ENCODE measurements at regions not wholly inside any gene's neighbourhood (a gene's known extent, or its start where the extent isn't known, plus 50 kb on each side); places are given as distances from the start of the nearest gene placed in this dataset.

DNA sequence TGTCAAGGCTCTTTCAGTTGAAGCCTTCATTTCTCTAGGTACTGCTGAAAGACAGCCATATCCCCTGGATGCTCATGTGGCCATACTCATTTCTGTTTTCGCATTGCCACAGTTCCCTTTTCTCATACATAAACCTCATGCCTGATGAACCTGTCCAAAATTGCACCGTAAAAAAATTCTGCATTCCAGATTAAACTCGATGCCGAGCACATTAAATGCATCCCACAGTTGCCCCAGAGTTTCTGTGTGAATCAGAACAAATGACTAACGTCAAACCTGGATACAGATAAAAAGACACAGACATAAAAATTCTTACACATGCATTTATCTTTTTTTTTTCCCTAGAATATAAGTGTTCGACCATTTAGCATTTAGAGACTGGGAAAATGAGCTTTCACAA lies 288.2 kb downstream of the COG6 start:
- no peak for TF ChIP-seq TCF7 (CRISPR knock-in tag; IDR thresholded peaks at IDR 0.05; ENCODE audit: low read depth)
- no peak for TF ChIP-seq GRHL2 (CRISPR knock-in tag; IDR thresholded peaks at IDR 0.05; ENCODE audit: insufficient replicate concordance, severe bottlenecking)
- TF ChIP-seq, protein P1, sequence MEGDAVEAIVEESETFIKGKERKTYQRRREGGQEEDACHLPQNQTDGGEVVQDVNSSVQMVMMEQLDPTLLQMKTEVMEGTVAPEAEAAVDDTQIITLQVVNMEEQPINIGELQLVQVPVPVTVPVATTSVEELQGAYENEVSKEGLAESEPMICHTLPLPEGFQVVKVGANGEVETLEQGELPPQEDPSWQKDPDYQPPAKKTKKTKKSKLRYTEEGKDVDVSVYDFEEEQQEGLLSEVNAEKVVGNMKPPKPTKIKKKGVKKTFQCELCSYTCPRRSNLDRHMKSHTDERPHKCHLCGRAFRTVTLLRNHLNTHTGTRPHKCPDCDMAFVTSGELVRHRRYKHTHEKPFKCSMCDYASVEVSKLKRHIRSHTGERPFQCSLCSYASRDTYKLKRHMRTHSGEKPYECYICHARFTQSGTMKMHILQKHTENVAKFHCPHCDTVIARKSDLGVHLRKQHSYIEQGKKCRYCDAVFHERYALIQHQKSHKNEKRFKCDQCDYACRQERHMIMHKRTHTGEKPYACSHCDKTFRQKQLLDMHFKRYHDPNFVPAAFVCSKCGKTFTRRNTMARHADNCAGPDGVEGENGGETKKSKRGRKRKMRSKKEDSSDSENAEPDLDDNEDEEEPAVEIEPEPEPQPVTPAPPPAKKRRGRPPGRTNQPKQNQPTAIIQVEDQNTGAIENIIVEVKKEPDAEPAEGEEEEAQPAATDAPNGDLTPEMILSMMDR (IDR thresholded peaks at IDR 0.05): no peak
- TF ChIP-seq, protein P2, sequence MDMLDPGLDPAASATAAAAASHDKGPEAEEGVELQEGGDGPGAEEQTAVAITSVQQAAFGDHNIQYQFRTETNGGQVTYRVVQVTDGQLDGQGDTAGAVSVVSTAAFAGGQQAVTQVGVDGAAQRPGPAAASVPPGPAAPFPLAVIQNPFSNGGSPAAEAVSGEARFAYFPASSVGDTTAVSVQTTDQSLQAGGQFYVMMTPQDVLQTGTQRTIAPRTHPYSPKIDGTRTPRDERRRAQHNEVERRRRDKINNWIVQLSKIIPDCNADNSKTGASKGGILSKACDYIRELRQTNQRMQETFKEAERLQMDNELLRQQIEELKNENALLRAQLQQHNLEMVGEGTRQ (CRISPR knock-in tag; IDR thresholded peaks at IDR 0.05): no peak
- TF ChIP-seq ZBTB21 (CRISPR knock-in tag; IDR thresholded peaks at IDR 0.05; ENCODE audit: borderline replicate concordance): no peak
- TF ChIP-seq E2F4 (CRISPR knock-in tag; IDR thresholded peaks at IDR 0.05; ENCODE audit: borderline replicate concordance, low read depth): no peak
- TF ChIP-seq STAT6 (CRISPR knock-in tag; conservative IDR thresholded peaks at IDR 0.05; ENCODE audit: low read depth): no peak
- no peak for TF ChIP-seq ETV6 (CRISPR knock-in tag; IDR thresholded peaks at IDR 0.05)
- TF ChIP-seq, protein P3, sequence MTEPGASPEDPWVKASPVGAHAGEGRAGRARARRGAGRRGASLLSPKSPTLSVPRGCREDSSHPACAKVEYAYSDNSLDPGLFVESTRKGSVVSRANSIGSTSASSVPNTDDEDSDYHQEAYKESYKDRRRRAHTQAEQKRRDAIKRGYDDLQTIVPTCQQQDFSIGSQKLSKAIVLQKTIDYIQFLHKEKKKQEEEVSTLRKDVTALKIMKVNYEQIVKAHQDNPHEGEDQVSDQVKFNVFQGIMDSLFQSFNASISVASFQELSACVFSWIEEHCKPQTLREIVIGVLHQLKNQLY (CRISPR knock-in tag; IDR thresholded peaks at IDR 0.05): no peak
- no peak for TF ChIP-seq ZNF121 (CRISPR knock-in tag; IDR thresholded peaks at IDR 0.05)
- no peak for TF ChIP-seq ZNF138 (CRISPR knock-in tag; conservative IDR thresholded peaks at IDR 0.05)
